Psoas muscle (tissue), 7 donors: ENCODE measurements at regions not wholly inside any gene's neighbourhood (a gene's known extent, or its start where the extent isn't known, plus 50 kb on each side); places are given as distances from the start of the nearest gene placed in this dataset.

Source experiments
- ATAC-seq, 4 donors: fragments of 200-7000 bp; cut with Tn5 transposase; one replicate each; pipeline ENCODE4 v1.9.1; 2020; ENCODE audit warnings: moderate library complexity in 3 of 4, mild to moderate bottlenecking in 2 of 4
- DNase-seq, 2 donors: peaks; one replicate each; pipeline ENCODE4 v3.0.0-alpha.2; 2020
- H3K27ac ChIP-seq: fragments of 200-600 bp; one replicate; pipeline ENCODE4 v1.8.0; 2022
- H3K27me3 ChIP-seq, 3 donors: fragments of 200-600 bp in 1 of 3; one replicate each; pipeline versions ENCODE4 v1.6.1 to v1.8.0; 2013 to 2022; ENCODE audit warnings: low read length in 2 of 3, mild to moderate bottlenecking in 2 of 3, moderate library complexity in 1 of 3; ENCODE audit not compliant: insufficient read depth in 3 of 3
- H3K36me3 ChIP-seq, 2 donors: fragments of 200-600 bp in 1 of 2; one replicate each; pipeline versions ENCODE4 v1.6.1 to v1.8.0; 2013 to 2022; ENCODE audit warnings: low read depth in 1 of 2, mild to moderate bottlenecking in 1 of 2, moderate library complexity in 1 of 2; ENCODE audit not compliant: insufficient read depth in 1 of 2
- H3K4me1 ChIP-seq: fragments of 200-600 bp; one replicate; pipeline ENCODE4 v1.8.0; 2022
- H3K4me3 ChIP-seq: fragments of 200-600 bp; one replicate; pipeline ENCODE4 v1.8.0; 2022; ENCODE audit warnings: mild to moderate bottlenecking
- H3K9me3 ChIP-seq: fragments of 200-600 bp; one replicate; pipeline ENCODE4 v1.8.0; 2022
- WGBS, 3 donors: extraction: QIAGEN DNeasy Blood & Tissue Kit; methylation state at CpG; one replicate each; pipeline versions ENCODE4 v1.1.6 to v1.1.7; 2013; 5-methylcytosine and 5-hydroxymethylcytosine counted together
- intact Hi-C, 2 donors: fragments of 100-400 bp; cut with DNase I; formaldehyde crosslinking; loops; one replicate each; pipeline versions ENCODE4 v1.11.0 to v1.14.2; 2022
- TF ChIP-seq, protein P1 (sequence below): fragments of 200-600 bp; IDR thresholded peaks from one replicate; pipeline ENCODE4 v1.8.0; 2022; ENCODE audit warnings: antibody characterized with exemption
- donor health status: healthy with polysubstance abuse.
- donor health status: DM: no; HTN: no; CAD: no; lungs with moderate emphysema.
- donor health status: Bipolar disorder and iron deficiency.
- donor health status: healthy.
- donor health status: DM: yes; HTN: yes; CAD: no.
- donor health status: DM: no; HTN: no; CAD: no.
- donor health status: DM: yes; HTN: yes; CAD: no.

DNA sequence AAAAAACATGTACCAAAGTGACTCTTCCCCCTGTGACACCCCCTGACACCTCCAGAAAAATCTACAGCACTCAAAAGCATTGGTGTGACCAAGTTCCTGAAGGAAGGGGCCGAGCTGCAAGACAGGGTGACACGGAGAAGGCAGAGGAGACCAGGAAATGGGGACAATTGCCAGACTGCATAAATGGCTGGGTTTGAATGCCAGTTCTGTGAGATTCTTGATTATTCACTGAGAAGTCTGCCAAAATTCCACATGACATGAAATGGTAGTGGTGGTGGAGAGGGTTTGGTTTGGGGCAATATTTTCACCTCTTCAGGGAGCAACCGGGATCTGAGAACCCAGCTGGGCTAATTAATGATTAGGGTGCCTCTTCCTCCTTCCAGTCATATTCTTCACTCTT lies 178.5 kb downstream of the ARL4C start:
- TF ChIP-seq, protein P1, sequence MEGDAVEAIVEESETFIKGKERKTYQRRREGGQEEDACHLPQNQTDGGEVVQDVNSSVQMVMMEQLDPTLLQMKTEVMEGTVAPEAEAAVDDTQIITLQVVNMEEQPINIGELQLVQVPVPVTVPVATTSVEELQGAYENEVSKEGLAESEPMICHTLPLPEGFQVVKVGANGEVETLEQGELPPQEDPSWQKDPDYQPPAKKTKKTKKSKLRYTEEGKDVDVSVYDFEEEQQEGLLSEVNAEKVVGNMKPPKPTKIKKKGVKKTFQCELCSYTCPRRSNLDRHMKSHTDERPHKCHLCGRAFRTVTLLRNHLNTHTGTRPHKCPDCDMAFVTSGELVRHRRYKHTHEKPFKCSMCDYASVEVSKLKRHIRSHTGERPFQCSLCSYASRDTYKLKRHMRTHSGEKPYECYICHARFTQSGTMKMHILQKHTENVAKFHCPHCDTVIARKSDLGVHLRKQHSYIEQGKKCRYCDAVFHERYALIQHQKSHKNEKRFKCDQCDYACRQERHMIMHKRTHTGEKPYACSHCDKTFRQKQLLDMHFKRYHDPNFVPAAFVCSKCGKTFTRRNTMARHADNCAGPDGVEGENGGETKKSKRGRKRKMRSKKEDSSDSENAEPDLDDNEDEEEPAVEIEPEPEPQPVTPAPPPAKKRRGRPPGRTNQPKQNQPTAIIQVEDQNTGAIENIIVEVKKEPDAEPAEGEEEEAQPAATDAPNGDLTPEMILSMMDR, result no peak
- H3K9me3 ChIP-seq, result no peaks in the 10 kb centered on the region
- peaks cover 0 to 2% (median 0%) of the 10 kb centered on the region in 3 donors for H3K27me3 ChIP-seq
- DNase-seq (no peak), ATAC-seq (no peak)
- H3K36me3 ChIP-seq, result no peaks in the 10 kb centered on the region
- intact Hi-C loops, result no loop called here
- H3K4me3 ChIP-seq, result no peak overlapping the region
- no peak overlapping the region for H3K27ac ChIP-seq
- WGBS, 3 donors, result 24 to 35% (median 26%) methylated on average over 3 of the region's 3 CpGs
- H3K4me1 ChIP-seq, result no peaks in the 10 kb centered on the region

DNA sequence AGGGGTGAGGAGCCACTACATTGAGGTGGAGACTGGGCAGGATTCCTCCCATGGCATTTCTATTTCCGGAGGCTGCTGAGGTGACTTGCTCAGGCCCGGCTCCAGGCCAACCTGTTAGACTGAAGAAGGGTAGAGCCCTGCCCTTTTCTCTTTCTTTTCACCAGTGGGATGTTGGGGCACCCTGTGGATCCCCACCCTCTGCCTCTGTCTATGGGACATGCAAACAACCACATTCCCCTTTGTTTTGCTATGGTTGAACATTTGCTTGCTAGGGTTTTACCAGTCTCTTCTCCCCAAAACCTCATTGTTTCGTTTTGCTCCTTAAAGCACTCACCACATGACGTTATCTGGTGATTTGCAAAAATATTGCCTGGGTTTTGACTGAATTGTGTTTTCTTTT lies 183.3 kb downstream of the ARL4C start:
- no peak overlapping the region for H3K4me3 ChIP-seq
- WGBS, 3 donors, result 90 to 92% (median 91%) methylated on average over 4 of the region's 4 CpGs
- no peaks in the 10 kb centered on the region for H3K4me1 ChIP-seq
- intact Hi-C loops, result no loop called here
- H3K27ac ChIP-seq, result no peak overlapping the region
- no peaks in the 10 kb centered on the region for H3K9me3 ChIP-seq
- peaks cover 0 to 2% (median 0%) of the 10 kb centered on the region in 3 donors for H3K27me3 ChIP-seq
- TF ChIP-seq, protein P1, result no peak
- no peak for ATAC-seq
- DNase-seq, result no peak
- H3K36me3 ChIP-seq, result no peaks in the 10 kb centered on the region

DNA sequence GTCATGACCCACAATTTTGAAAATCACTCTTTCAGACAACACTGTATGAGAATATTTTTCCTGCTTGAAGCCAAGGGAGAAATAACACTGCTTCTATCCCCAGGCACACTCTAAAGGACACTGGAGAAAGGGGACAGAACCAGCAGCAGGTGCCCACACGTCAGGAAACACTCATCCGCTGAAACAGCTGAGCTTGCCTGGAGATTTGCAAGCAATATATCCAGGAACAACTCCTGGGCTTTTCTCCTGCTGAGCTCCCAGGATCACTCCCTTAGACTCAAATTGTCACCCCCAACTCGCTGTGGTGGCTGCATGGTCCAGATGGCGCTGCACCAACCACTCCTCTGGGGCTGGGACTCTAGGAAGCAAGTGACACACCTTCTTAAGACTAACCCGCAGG lies 186.7 kb downstream of the ARL4C start:
- Histone ChIP-seq H3K27me3 (peaks cover 0 to 2% (median 0%) of the 10 kb centered on the region in 3 donors), H3K9me3 (no peaks in the 10 kb centered on the region), H3K36me3 (no peaks in the 10 kb centered on the region), H3K4me1 (no peaks in the 10 kb centered on the region), H3K4me3 (no peak overlapping the region), H3K27ac (no peak overlapping the region)
- no peak for ATAC-seq
- WGBS, 3 donors, result 69 to 82% (median 80%) methylated on average over 5 of the region's 5 CpGs
- intact Hi-C loops, result no loop called here
- DNase-seq, result no peak
- TF ChIP-seq, protein P1, result no peak

DNA sequence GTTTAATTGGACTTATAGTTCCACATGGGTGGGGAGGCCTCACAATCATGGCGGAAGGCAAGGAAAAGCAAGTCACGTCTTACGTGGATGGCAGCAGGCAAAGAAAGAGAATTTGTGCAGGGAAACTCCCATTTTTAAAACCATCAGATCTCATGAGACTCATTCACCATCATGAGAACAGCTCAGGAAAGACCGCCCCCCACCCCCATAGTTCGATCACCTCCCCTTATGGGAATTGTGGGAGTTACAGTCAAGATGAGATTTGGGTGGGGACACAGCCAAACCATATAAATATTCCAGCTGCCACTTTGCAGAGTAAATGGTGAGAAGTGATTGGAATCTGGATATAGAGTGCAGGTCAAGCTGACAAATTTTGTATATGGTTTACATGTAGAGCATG lies 187.4 kb downstream of the ARL4C start:
- no peak for ATAC-seq
- no peak overlapping the region for H3K4me3 ChIP-seq
- H3K4me1 ChIP-seq, result no peaks in the 10 kb centered on the region
- H3K36me3 ChIP-seq, result no peaks in the 10 kb centered on the region
- H3K27ac ChIP-seq, result no peak overlapping the region
- H3K9me3 ChIP-seq, result no peaks in the 10 kb centered on the region
- TF ChIP-seq, protein P1, result no peak
- intact Hi-C loops, result no loop called here
- 87 to 89% (median 88%) methylated on average over 5 of the region's 5 CpGs for WGBS, 3 donors
- DNase-seq, result no peak
- peaks cover 0 to 2% (median 0%) of the 10 kb centered on the region in 3 donors for H3K27me3 ChIP-seq

DNA sequence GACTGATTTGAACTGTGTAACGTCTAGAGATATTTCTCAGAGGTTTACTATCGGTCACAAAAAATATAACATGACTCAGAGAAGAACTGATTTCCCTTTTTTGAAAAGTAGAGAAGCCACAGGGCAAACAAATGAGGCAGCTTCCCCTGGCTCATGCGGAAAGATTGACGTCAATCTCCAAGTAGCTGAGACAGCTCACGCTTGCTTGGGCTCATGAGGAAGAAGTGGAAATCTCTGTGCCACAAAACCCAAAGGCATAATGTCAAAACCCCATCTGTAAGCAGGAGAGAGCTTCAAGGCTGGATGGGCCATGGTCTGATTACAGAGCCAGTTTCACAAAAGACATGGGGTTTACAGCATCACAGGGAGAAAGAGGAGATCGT lies 188.1 kb downstream of the ARL4C start:
- Histone ChIP-seq H3K27me3 (peaks cover 0 to 2% (median 0%) of the 10 kb centered on the region in 3 donors), H3K27ac (no peak overlapping the region), H3K9me3 (no peaks in the 10 kb centered on the region), H3K4me1 (no peaks in the 10 kb centered on the region), H3K36me3 (no peaks in the 10 kb centered on the region), H3K4me3 (no peak overlapping the region)
- TF ChIP-seq, protein P1, result no peak
- DNase-seq (no peak), ATAC-seq (no peak)
- intact Hi-C loops, result no loop called here
- 63 to 69% (median 67%) methylated on average over 6 of the region's 6 CpGs for WGBS, 3 donors
